H1 (cell line): ENCODE measurements at regions not wholly inside any gene's neighbourhood (a gene's known extent, or its start where the extent isn't known, plus 50 kb on each side); places are given as distances from the start of the nearest gene placed in this dataset.

Source experiments
- BACH1 ChIP-seq: IDR thresholded peaks from 2 replicates; pipeline ENCODE4 v1.6.1; 2012; ENCODE audit warnings: low read length, improper control_type of control experiment
- BCL11A ChIP-seq, 2 experiments: IDR thresholded peaks; one replicate each; pipeline ENCODE4 v1.6.1; 2011; ENCODE audit warnings: low read depth in 2 of 2, low read length in 2 of 2, mild to moderate bottlenecking in 2 of 2
- CHD1 ChIP-seq: IDR thresholded peaks from 2 replicates; pipeline ENCODE4 v1.6.1; 2012; ENCODE audit warnings: low read depth, low read length, improper control_type of control experiment
- CHD7 ChIP-seq: fragments of 300-600 bp; sonication (generic); IDR thresholded peaks from 2 replicates; pipeline ENCODE4 v1.7.1; 2012; ENCODE audit warnings: low read length, moderate library complexity, mild to moderate bottlenecking, inconsistent platforms; ENCODE audit not compliant: insufficient replicate concordance
- CREB1 ChIP-seq: IDR thresholded peaks from 2 replicates; pipeline ENCODE4 v1.6.1; 2012; ENCODE audit warnings: inconsistent platforms
- CTBP2 ChIP-seq: IDR thresholded peaks from 2 replicates; pipeline ENCODE4 v1.7.0; 2011; ENCODE audit warnings: borderline replicate concordance, mild to moderate bottlenecking, moderate library complexity, mixed read lengths, low read length; ENCODE audit not compliant: insufficient read depth, insufficient read length
- E2F6 ChIP-seq: IDR thresholded peaks from 2 replicates; pipeline ENCODE4 v1.6.1; 2012; ENCODE audit warnings: inconsistent platforms
- EP300 ChIP-seq, 2 experiments: IDR thresholded peaks; 1 replicate in 1 of 2; 2 replicates in 1 of 2; pipeline ENCODE4 v1.6.1; 2011 to 2012; ENCODE audit warnings: low read depth in 2 of 2, low read length in 2 of 2, mild to moderate bottlenecking in 2 of 2, borderline replicate concordance in 1 of 2, inconsistent platforms in 1 of 2, moderate library complexity in 1 of 2
- HDAC6 ChIP-seq: IDR thresholded peaks from one replicate; pipeline ENCODE4 v1.7.1; 2012; ENCODE audit warnings: low read depth, mild to moderate bottlenecking, inconsistent platforms, low read length, moderate library complexity
- POLR2AphosphoS5 ChIP-seq: IDR thresholded peaks from 2 replicates; pipeline ENCODE4 v1.6.1; 2011; ENCODE audit warnings: low read depth, low read length
- RNF2 ChIP-seq: fragments of 200-900, 300-1000 bp; sonication (generic); IDR thresholded peaks from 2 replicates; pipeline ENCODE4 v1.7.1; 2016; ENCODE audit warnings: borderline replicate concordance, low read depth, mild to moderate bottlenecking, antibody characterized with exemption, low read length; ENCODE audit not compliant: poor library complexity, severe bottlenecking; ENCODE audit errors: missing control alignments

GRCh38 chr13:18739310-18739709, 442.3 kb downstream of the TUBA3C start (continued):
- TF ChIP-seq CHD7, result no peak
- no peak for TF ChIP-seq CREB1
- TF ChIP-seq CTBP2, result no peak
- TF ChIP-seq HDAC6, result no peak
- TF ChIP-seq EP300 (IDR thresholded peaks at IDR 0.05; ENCODE audit: borderline replicate concordance in 1 of 2, low read depth in 2 of 2, low read length in 2 of 2), result no peak
- TF ChIP-seq RNF2, result no peak
- TF ChIP-seq POLR2AphosphoS5, result no peak
- TF ChIP-seq E2F6, result no peak
- TF ChIP-seq CHD1, result no peak
- no peak for TF ChIP-seq BCL11A (IDR thresholded peaks at IDR 0.05; ENCODE audit: low read depth in 2 of 2, low read length in 2 of 2)
- no peak for TF ChIP-seq BACH1
